ENCODE measurements at regions not wholly inside any gene's neighbourhood (a gene's known extent, or its start where the extent isn't known, plus 50 kb on each side); places are given as distances from the start of the nearest gene placed in this dataset.
"Not testable (repeated sequence)": the region's sequence is repeated elsewhere in the genome, so short reads cannot be mapped to it uniquely, and the experiment has no call there.

- H4K20me1 ChIP-seq (ENCODE audit: insufficient read depth, low read length); H2BK120ac ChIP-seq (ENCODE audit: low read depth, low read length); H3K4me1 ChIP-seq (ENCODE audit: control insufficient read depth, insufficient read depth, low read length); H3K79me1 ChIP-seq (ENCODE audit: low read depth in 1 of 2, low read length in 2 of 2); POLR2A ChIA-PET (ENCODE audit: unreplicated experiment); H2BK20ac ChIP-seq (ENCODE audit: low read depth, low read length); H3K36me3 ChIP-seq (ENCODE audit: control insufficient read depth, insufficient read depth, low read length); H3K14ac ChIP-seq (replicated peaks; ENCODE audit: low read depth, low read length); H4K8ac ChIP-seq (ENCODE audit: low read depth in 2 of 2, low read length in 2 of 2); H2BK15ac ChIP-seq (ENCODE audit: low read depth, low read length); in situ Hi-C loops (cut with MboI; ENCODE audit: low sequenced_read_pairs); H2AFZ ChIP-seq (replicated peaks; ENCODE audit: low read length, poor library complexity); H3K23ac ChIP-seq (ENCODE audit: low read depth, low read length); H2BK5ac ChIP-seq (ENCODE audit: low read depth, low read length, poor library complexity, severe bottlenecking); DNase-seq; H2AK5ac ChIP-seq (ENCODE audit: low read depth, low read length); H3K4me2 ChIP-seq (ENCODE audit: low read depth, low read length); H3K9ac ChIP-seq (ENCODE audit: low read depth, low read length); dilution Hi-C loops (cut with HindIII; ENCODE audit: low sequenced_read_pairs, unreplicated experiment); H3K4ac ChIP-seq (ENCODE audit: low read depth, low read length); intact Hi-C loops (cut with micrococcal nuclease); H3K27ac ChIP-seq (ENCODE audit: insufficient read depth, low read length); H2AK9ac ChIP-seq (replicated peaks; ENCODE audit: low read depth, low read length, poor library complexity); H3K4me3 ChIP-seq (ENCODE audit: insufficient read depth, low read depth, low read length); H4K91ac ChIP-seq (ENCODE audit: insufficient read depth, low read depth, low read length); H3K56ac ChIP-seq (ENCODE audit: extremely low read depth, insufficient read depth, low read length); H3K27me3 ChIP-seq (ENCODE audit: control insufficient read depth, insufficient read depth, low read length); H3K9me1 ChIP-seq (ENCODE audit: insufficient read depth, low read length); BruUV-seq (replicated peaks); CTCF ChIA-PET; H3K18ac ChIP-seq (ENCODE audit: low read depth, low read length); H4K5ac ChIP-seq (ENCODE audit: low read depth, low read length); ATAC-seq (ENCODE audit: low read depth); H3K9me3 ChIP-seq (ENCODE audit: control insufficient read depth, insufficient read depth, low read length): not testable (repeated sequence)
- WGBS, 2 experiments (ENCODE audit: extremely low coverage in 2 of 2, insufficient read length in 1 of 2) = 80% methylated on average over 1 of the region's 8 CpGs; no CpG with 5 or more reads in 1 of the 2 experiments
Measured at GRCh38 chr4:62431513-62432231, 1231.5 kb downstream of the ADGRL3 start.

Measured in IMR-90 (cell line).